Calu3 (cell line): ENCODE measurements at regions not wholly inside any gene's neighbourhood (a gene's known extent, or its start where the extent isn't known, plus 50 kb on each side); places are given as distances from the start of the nearest gene placed in this dataset.

Experiments
- BruUV-seq: library from RNA; stranded (reverse); fragments of 400-500 nt; replicated peaks from 2 replicates; lab custom pipeline; 2021; lab: Mats Ljungman, UMichigan
- CTCF ChIA-PET: fragments of 300-600 bp; sonication (Branson Sonifier 250); formaldehyde crosslinking; loops from one replicate; lab custom pipeline; 2022; ENCODE audit warnings: antibody characterized with exemption; lab: Charles Lee
- DNase-seq: peaks from one replicate; pipeline ENCODE4 v3.0.0; 2022
- H3K27ac Mint-ChIP-seq: one replicate; pipeline ENCODE4 v1.8.0; 2022; ENCODE audit warnings: mixed read lengths; ENCODE audit not compliant: unreplicated experiment
- H3K27me3 Mint-ChIP-seq: one replicate; pipeline ENCODE4 v1.8.0; 2022; ENCODE audit warnings: mixed read lengths; ENCODE audit not compliant: unreplicated experiment
- H3K36me3 Mint-ChIP-seq: one replicate; pipeline ENCODE4 v1.8.0; 2022; ENCODE audit warnings: mild to moderate bottlenecking, moderate library complexity, mixed read lengths; ENCODE audit not compliant: insufficient read depth, unreplicated experiment
- H3K4me1 Mint-ChIP-seq: one replicate; pipeline ENCODE4 v1.8.0; 2022; ENCODE audit warnings: mild to moderate bottlenecking, low read depth, mixed read lengths; ENCODE audit not compliant: unreplicated experiment
- H3K4me3 Mint-ChIP-seq: one replicate; pipeline ENCODE4 v1.8.0; 2022; ENCODE audit warnings: mild to moderate bottlenecking, low read depth, moderate library complexity, mixed read lengths; ENCODE audit not compliant: unreplicated experiment
- H3K9me3 Mint-ChIP-seq: one replicate; pipeline ENCODE4 v1.8.0; 2022; ENCODE audit warnings: low read depth, mixed read lengths; ENCODE audit not compliant: unreplicated experiment
- CTCF ChIP-seq: fragments of 200-600 bp; IDR thresholded peaks from one replicate; pipeline ENCODE4 v1.8.0; 2022; ENCODE audit warnings: antibody characterized with exemption; ENCODE audit not compliant: unreplicated experiment
- intact Hi-C: fragments of 100-400 bp; cut with micrococcal nuclease; formaldehyde crosslinking; loops from one replicate; pipeline ENCODE4 v1.10.0; 2022; ENCODE audit not compliant: unreplicated experiment

- DNase-seq = no peak
- CTCF ChIA-PET = no interaction called here
- Mint-ChIP-seq H3K27ac (no peak overlapping the region), H3K9me3 (no peaks in the 10 kb centered on the region), H3K36me3 (no peaks in the 10 kb centered on the region), H3K27me3 (no peaks in the 10 kb centered on the region), H3K4me3 (no peak overlapping the region), H3K4me1 (no peaks in the 10 kb centered on the region)
- no peak for TF ChIP-seq CTCF
- BruUV-seq = no TSS peak
- intact Hi-C loops = no loop called here
Measured at GRCh38 chr1:86259390-86259789, 102.8 kb upstream of the COL24A1 start.

- no peak for DNase-seq
Measured at GRCh38 chr1:86258101-86258500, 101.5 kb upstream of the COL24A1 start.

GRCh38 chr1:86247597-86248279 lies 91.2 kb upstream of the COL24A1 start:
- Mint-ChIP-seq H3K36me3 (no peaks in the 10 kb centered on the region), H3K4me1 (no peaks in the 10 kb centered on the region), H3K27ac (no peak overlapping the region), H3K9me3 (no peaks in the 10 kb centered on the region), H3K4me3 (no peak overlapping the region), H3K27me3 (no peaks in the 10 kb centered on the region)
- intact Hi-C loops = no loop called here
- DNase-seq = no peak
- no peak for TF ChIP-seq CTCF
- BruUV-seq = no TSS peak
- CTCF ChIA-PET = no interaction called here

More at GRCh38 chr1:86258101-86258500, 101.5 kb upstream of the COL24A1 start:
- intact Hi-C loops = no loop called here
- Mint-ChIP-seq H3K9me3 (no peaks in the 10 kb centered on the region), H3K27ac (no peak overlapping the region), H3K4me3 (no peak overlapping the region), H3K36me3 (no peaks in the 10 kb centered on the region), H3K4me1 (no peaks in the 10 kb centered on the region), H3K27me3 (no peaks in the 10 kb centered on the region)
- no TSS peak for BruUV-seq
- TF ChIP-seq CTCF = no peak
- CTCF ChIA-PET = no interaction called here

GRCh38 chr1:86245566-86246190 lies 89.1 kb upstream of the COL24A1 start:
- H3K27ac Mint-ChIP-seq = no peak overlapping the region
- no peaks in the 10 kb centered on the region for H3K4me1 Mint-ChIP-seq
- no peak for TF ChIP-seq CTCF
- no peak overlapping the region for H3K4me3 Mint-ChIP-seq
- CTCF ChIA-PET = interaction anchor here (0.6 to 0.7 kb wide), 2 partner anchors 405 to 1990 kb away, joined by 3 read pairs; no protein-coding TSS in a partner anchor
- no peak for DNase-seq
- no peaks in the 10 kb centered on the region for H3K27me3 Mint-ChIP-seq
- no TSS peak for BruUV-seq
- H3K9me3 Mint-ChIP-seq = no peaks in the 10 kb centered on the region
- no peaks in the 10 kb centered on the region for H3K36me3 Mint-ChIP-seq
- intact Hi-C loops = no loop called here
